HG02610 (cell line): ENCODE measurements at regions not wholly inside any gene's neighbourhood (a gene's known extent, or its start where the extent isn't known, plus 50 kb on each side); places are given as distances from the start of the nearest gene placed in this dataset.

Source experiments
- ATAC-seq: cut with Tn5 transposase; IDR thresholded peaks from one replicate; pipeline ENCODE4 v1.9.1; 2021; ENCODE audit warnings: mild to moderate bottlenecking, moderate library complexity; ENCODE audit not compliant: unreplicated experiment

GRCh38 chr4:58935332-58935731, 1825.1 kb upstream of the IGFBP7 start:
- ATAC-seq: no peak

DNA sequence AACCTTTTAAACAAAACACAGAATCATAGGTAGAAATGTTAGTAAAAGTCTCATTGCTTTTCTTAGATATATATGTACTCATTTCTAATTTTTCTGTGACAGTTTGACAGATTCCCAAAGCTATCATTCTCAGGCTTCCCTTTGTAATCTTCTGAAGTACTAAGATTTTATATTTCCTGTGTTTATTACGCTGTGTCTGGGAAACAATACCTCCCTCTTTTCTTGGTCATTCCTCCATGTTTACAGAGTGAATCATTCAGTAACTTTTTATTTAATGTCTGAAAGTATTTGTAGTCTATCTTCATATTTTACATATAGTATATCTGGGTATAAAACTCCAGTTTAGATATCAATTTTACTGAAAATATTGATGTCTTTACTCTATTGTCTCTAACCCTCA, 1826.3 kb upstream of the IGFBP7 start:
- no peak for ATAC-seq

DNA sequence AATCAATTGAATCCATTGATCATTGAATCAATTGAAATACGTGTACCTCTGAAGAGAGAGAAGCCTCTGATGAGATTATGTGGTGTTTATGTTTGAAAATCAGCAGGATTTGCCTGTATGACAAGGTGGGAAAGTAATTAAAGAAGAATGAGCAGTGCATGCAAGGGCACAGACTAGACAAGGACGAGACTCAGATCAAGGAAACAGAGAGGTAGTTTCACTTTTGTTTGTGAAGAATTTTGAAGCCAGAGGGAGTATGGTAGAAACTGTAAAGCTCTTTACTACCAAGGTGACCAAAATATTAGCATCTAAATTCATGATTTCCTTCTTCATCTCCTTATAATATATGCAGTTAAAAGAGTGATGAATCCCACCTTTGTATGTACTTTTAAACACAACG, 1830.0 kb upstream of the IGFBP7 start:
- peak; percentile 41 for ATAC-seq

DNA sequence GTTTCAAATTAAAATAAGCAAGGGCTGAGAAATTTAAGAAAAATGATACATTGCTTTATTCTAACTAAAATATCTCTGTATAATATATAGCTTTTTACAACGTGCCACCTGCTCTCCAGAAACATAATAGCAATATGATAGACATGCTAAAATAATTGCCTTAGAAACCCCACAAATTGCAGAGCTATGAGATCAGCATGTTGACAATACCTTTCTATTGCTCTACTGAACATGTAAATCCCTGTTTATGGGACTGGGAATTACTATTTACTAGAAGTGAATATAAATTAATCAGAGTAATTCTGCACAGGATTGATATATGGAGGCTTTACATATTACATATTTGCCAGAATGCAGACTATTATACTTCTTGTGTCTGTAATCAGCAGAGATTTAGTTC, 1831.1 kb upstream of the IGFBP7 start:
- no peak for ATAC-seq

- no peak for ATAC-seq
Measured at GRCh38 chr4:58953575-58953974, 1843.4 kb upstream of the IGFBP7 start.

DNA sequence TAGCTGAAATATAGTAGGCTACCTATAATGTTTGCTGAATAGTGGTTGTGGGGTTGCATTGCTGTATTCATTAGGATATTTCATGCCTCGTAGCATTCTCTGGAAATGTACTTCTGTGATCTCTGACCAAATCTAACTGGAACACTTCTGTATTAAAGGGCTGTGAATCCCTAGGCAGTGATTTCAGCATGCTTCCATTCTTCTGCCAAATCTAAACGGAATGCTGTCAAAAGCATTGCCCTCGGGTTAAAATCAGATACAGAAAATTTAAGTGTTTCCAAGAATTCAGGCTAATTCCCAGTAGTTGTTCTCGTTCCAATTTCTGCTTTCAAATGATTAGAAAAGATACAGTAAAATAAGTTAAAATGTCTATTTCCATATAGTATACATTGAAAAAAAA, 1847.5 kb upstream of the IGFBP7 start:
- ATAC-seq: no peak

- no peak for ATAC-seq
Measured at GRCh38 chr4:58961283-58961682, 1851.1 kb upstream of the IGFBP7 start.

- no peak for ATAC-seq
Measured at GRCh38 chr4:58961925-58962324, 1851.7 kb upstream of the IGFBP7 start.

GRCh38 chr4:58962424-58962823, 1852.2 kb upstream of the IGFBP7 start:
- ATAC-seq: peak; percentile 54

DNA sequence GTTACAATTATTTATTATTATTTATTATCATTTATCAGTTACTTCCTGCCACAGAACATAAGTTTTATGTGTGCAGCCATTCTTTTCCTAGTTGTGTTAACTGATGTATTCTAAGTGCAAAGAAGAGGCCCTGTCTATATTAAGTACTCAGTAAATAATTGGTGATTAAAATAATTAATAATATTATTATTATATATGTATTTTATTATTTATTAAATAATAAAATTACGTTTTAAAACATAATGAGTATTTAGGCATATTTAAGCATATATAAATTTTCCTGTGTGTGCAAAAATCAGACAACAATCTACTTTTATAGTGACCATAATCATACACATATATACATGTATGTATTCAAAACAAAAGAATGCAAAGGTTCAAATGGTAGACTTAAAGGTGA, 1871.6 kb upstream of the IGFBP7 start:
- ATAC-seq: no peak

GRCh38 chr4:58983887-58984286, 1873.7 kb upstream of the IGFBP7 start:
- no peak for ATAC-seq

GRCh38 chr4:59002148-59002547, 1892.0 kb upstream of the IGFBP7 start:
- no peak for ATAC-seq

GRCh38 chr4:59024257-59024656, 1914.1 kb upstream of the IGFBP7 start:
- ATAC-seq: no peak

DNA sequence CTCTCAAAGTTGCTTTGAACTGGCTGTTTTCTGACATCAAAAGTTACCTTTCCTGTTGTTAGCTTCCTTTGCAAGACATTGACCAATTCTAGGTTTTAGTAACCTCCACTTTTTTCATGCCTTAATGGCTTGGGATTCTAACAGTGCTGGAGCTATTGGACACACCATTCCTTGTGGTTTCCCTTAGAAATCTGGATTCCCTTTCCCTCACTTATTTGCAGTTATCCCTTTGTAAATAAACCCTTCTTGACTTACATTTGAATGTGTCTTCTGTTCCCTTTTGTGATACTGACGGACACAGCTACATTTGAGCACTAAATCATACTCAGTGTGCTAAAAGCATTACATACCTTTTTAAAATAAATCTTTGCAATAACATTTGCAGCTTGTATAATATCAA, 1927.6 kb upstream of the IGFBP7 start:
- ATAC-seq: no peak

GRCh38 chr4:59039046-59039445, 1928.9 kb upstream of the IGFBP7 start:
- no peak for ATAC-seq

GRCh38 chr4:59044286-59044900, 1934.2 kb upstream of the IGFBP7 start:
- no peak for ATAC-seq

GRCh38 chr4:59054086-59054485, 1943.9 kb upstream of the IGFBP7 start:
- ATAC-seq: no peak

GRCh38 chr4:59057804-59058203, 1947.6 kb upstream of the IGFBP7 start:
- ATAC-seq: no peak

GRCh38 chr4:59058543-59058942, 1948.4 kb upstream of the IGFBP7 start:
- ATAC-seq: no peak

GRCh38 chr4:59060002-59060846, 1950.0 kb upstream of the IGFBP7 start:
- ATAC-seq: no peak

- ATAC-seq: no peak
Measured at GRCh38 chr4:59060895-59061294, 1950.7 kb upstream of the IGFBP7 start.

DNA sequence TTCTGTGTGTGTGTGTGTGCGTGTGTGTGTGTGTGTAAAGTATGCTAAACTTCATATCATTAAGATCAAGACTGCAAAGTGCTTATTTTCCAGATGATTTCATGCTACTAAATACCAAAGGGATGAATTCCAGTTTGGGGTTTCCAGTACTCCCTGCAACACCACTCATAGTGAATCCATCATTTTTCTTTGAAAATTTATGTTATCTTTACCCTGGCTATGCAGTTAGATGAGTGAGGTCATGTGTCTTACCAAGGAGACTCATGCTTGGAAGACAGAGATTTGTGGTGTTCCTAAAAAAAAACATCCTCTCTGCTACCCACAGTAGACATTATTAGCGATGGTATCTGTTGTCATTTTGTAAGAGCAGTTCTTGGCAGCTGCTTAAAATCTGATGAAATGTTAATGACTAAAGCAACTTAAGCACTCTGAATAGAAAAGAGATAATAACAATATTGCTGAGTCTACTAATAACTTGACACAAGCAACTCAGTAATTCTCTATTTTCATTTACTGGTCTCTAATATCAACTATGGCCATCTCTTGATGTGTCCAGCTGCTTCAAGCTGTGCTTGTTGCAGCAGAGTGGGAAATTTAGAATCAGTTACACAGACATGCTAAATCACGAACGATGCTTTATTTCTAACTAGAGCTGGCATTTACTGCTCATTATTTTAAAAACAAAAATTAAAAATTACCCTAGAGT, 1953.0 kb upstream of the IGFBP7 start:
- no peak for ATAC-seq
